ENCODE measurements at regions not wholly inside any gene's neighbourhood (a gene's known extent, or its start where the extent isn't known, plus 50 kb on each side); places are given as distances from the start of the nearest gene placed in this dataset.

GRCh38 chr13:77430377-77430951 is 103.6 kb upstream of the MYCBP2 start:
- Histone ChIP-seq H2AFZ (no peak overlapping the region), H3K9me3 (ENCODE audit: low read depth) (no peaks in the 10 kb centered on the region), H4K20me1 (ENCODE audit: insufficient read depth, poor library complexity, severe bottlenecking) (no peaks in the 10 kb centered on the region), H3K4me2 (no peak overlapping the region), H3K4me3 (no peak overlapping the region), H3K36me3 (replicated peaks; ENCODE audit: insufficient read depth, low read depth) (no peaks in the 10 kb centered on the region), H3K27me3 (no peaks in the 10 kb centered on the region), H3K4me1 (ENCODE audit: insufficient read depth) (no peaks in the 10 kb centered on the region), H3K79me2 (no peaks in the 10 kb centered on the region), H3K27ac (no peak overlapping the region), H3K9me2 (replicated peaks; ENCODE audit: insufficient read depth) (no peaks in the 10 kb centered on the region)
- WGBS (ENCODE audit: low lambda C conversion rate, missing lambda C conversion rate): 90% methylated on average over 2 of the region's 2 CpGs
- TF ChIP-seq, protein P1, sequence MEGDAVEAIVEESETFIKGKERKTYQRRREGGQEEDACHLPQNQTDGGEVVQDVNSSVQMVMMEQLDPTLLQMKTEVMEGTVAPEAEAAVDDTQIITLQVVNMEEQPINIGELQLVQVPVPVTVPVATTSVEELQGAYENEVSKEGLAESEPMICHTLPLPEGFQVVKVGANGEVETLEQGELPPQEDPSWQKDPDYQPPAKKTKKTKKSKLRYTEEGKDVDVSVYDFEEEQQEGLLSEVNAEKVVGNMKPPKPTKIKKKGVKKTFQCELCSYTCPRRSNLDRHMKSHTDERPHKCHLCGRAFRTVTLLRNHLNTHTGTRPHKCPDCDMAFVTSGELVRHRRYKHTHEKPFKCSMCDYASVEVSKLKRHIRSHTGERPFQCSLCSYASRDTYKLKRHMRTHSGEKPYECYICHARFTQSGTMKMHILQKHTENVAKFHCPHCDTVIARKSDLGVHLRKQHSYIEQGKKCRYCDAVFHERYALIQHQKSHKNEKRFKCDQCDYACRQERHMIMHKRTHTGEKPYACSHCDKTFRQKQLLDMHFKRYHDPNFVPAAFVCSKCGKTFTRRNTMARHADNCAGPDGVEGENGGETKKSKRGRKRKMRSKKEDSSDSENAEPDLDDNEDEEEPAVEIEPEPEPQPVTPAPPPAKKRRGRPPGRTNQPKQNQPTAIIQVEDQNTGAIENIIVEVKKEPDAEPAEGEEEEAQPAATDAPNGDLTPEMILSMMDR (IDR thresholded peaks at IDR 0.05; ENCODE audit: poor library complexity): no peak
- TF ChIP-seq EZH2 (IDR thresholded peaks at IDR 0.05; ENCODE audit: borderline replicate concordance): no peak
- no peak for DNase-seq (ENCODE audit: low spot score)

DNA sequence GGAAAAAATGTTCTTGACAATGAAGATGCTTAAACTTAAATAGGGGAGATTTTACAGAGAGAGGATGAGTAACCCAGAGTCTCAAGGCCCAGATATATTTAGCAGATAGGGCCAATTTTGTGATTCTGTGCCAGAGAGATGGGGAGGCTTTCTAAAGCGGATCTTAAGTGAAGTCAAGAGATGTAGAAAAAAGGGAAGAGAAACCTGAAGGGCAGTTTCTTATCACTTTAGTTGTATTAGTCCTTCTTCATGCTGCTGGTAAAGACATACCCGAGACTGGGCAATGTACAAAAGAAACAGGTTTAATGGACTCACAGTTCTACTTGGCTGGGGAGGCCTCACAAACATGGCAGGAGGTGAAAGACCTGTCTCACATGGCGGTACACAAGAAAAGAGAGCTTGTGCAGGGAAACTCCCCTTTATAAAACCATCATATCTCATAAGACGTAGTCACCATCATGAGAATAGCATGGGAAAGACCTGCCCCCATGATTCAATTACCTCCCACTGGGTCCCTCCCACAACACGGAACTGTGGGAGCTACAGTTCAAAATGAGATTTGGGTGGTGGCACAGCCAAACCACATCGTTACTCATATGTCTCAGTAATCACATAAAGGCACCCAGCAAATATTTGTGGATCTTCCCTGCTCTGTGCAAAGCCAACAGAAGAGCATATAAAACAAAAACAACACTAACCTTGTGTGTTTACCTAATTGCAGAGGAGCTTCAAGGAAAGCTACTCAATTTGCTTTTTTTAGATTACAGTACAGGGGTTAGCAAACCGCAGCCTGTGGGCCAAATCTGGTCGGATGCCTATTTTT is 102.6 kb upstream of the MYCBP2 start:
- Histone ChIP-seq H3K27me3 (no peaks in the 10 kb centered on the region), H3K79me2 (no peaks in the 10 kb centered on the region), H3K4me3 (no peak overlapping the region), H2AFZ (no peak overlapping the region), H3K9me3 (ENCODE audit: low read depth) (no peaks in the 10 kb centered on the region), H3K4me1 (ENCODE audit: insufficient read depth) (no peaks in the 10 kb centered on the region), H3K9me2 (replicated peaks; ENCODE audit: insufficient read depth) (no peaks in the 10 kb centered on the region), H3K27ac (no peak overlapping the region), H3K4me2 (no peak overlapping the region), H3K36me3 (replicated peaks; ENCODE audit: insufficient read depth, low read depth) (no peaks in the 10 kb centered on the region), H4K20me1 (ENCODE audit: insufficient read depth, poor library complexity, severe bottlenecking) (no peaks in the 10 kb centered on the region)
- WGBS (ENCODE audit: low lambda C conversion rate, missing lambda C conversion rate): 89% methylated on average over 8 of the region's 8 CpGs
- TF ChIP-seq EZH2 (IDR thresholded peaks at IDR 0.05; ENCODE audit: borderline replicate concordance) (no peak), EZH2phosphoT487 (IDR thresholded peaks at IDR 0.05; ENCODE audit: low read depth, severe bottlenecking, unreplicated experiment) (no peak)
- TF ChIP-seq, protein P1 (IDR thresholded peaks at IDR 0.05; ENCODE audit: poor library complexity): no peak
- no peak for DNase-seq (ENCODE audit: low spot score)

GRCh38 chr13:77425705-77426104 is 98.8 kb upstream of the MYCBP2 start:
- Histone ChIP-seq H2AFZ (no peak overlapping the region), H3K9me3 (ENCODE audit: low read depth) (no peaks in the 10 kb centered on the region), H3K79me2 (no peaks in the 10 kb centered on the region), H3K9me2 (replicated peaks; ENCODE audit: insufficient read depth) (no peaks in the 10 kb centered on the region), H3K27ac (no peak overlapping the region), H3K4me1 (ENCODE audit: insufficient read depth) (no peaks in the 10 kb centered on the region), H3K36me3 (replicated peaks; ENCODE audit: insufficient read depth, low read depth) (no peaks in the 10 kb centered on the region), H3K27me3 (no peaks in the 10 kb centered on the region), H3K4me3 (no peak overlapping the region), H3K4me2 (no peak overlapping the region), H4K20me1 (ENCODE audit: insufficient read depth, poor library complexity, severe bottlenecking) (no peaks in the 10 kb centered on the region)
- DNase-seq (ENCODE audit: low spot score): no peak
- 64% methylated on average over 5 of the region's 5 CpGs for WGBS (ENCODE audit: low lambda C conversion rate, missing lambda C conversion rate)
- TF ChIP-seq, protein P1 (IDR thresholded peaks at IDR 0.05; ENCODE audit: poor library complexity): no peak
- TF ChIP-seq EZH2phosphoT487 (IDR thresholded peaks at IDR 0.05; ENCODE audit: low read depth, severe bottlenecking, unreplicated experiment): no peak
- no peak for TF ChIP-seq EZH2 (IDR thresholded peaks at IDR 0.05; ENCODE audit: borderline replicate concordance)

Data from hepatocyte (in vitro differentiated cells).